H7 (cell line): ENCODE measurements at regions not wholly inside any gene's neighbourhood (a gene's known extent, or its start where the extent isn't known, plus 50 kb on each side); places are given as distances from the start of the nearest gene placed in this dataset.
"Not testable (repeated sequence)": the region's sequence is repeated elsewhere in the genome, so short reads cannot be mapped to it uniquely, and the experiment has no call there.

ENCODE experiments used
- DNase-seq: peaks from one replicate; pipeline ENCODE4 v3.0.0; 2012
- H3K27me3 ChIP-seq: 2 replicates; pipeline ENCODE4 v1.6.0; 2011; ENCODE audit warnings: mild to moderate bottlenecking, low read length; ENCODE audit not compliant: control insufficient read depth, insufficient read depth
- H3K36me3 ChIP-seq: replicated peaks from 2 replicates; pipeline ENCODE4 v1.5.1; 2011; ENCODE audit warnings: low read length; ENCODE audit not compliant: control insufficient read depth, insufficient read depth
- H3K4me3 ChIP-seq: 2 replicates; pipeline ENCODE4 v1.5.1; 2011; ENCODE audit warnings: low read depth, mild to moderate bottlenecking, control low read depth, low read length, moderate library complexity; ENCODE audit not compliant: insufficient read depth

DNA sequence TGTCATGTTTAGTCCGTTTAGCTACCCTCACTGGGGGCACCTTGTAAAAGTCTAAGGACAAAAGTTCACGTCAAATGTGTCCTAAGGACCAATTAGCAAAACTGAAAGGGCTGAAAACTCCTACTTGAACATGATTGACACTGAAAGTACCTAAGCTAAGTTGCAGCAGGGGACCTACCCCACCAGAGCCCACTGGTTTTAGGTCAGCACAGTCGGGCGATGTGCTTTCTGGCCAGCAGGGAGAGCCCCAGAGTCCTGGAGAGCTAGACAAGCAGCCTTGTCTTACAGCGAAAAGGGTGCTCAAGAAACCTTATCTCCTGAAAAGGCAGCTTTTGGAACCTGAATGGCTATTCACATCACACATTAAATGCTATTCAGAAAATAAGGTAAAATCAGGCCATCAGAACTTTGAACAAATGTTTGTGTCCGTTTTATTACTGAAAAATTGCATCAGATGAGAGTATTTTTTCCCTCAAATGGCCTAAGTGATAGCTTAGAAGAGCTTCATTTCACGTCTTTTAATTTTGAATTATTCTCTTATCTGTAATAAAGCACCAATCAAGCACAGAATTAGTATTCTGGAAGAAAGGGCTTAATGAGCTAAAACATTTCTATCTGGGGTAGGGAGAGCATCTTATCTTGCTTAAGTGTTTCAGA is 52.2 kb upstream of the MKI67 start:
- H3K4me3 ChIP-seq, result no peak overlapping the region
- DNase-seq, result peak; percentile 82
- no peaks in the 10 kb centered on the region for H3K27me3 ChIP-seq
- no peaks in the 10 kb centered on the region for H3K36me3 ChIP-seq

DNA sequence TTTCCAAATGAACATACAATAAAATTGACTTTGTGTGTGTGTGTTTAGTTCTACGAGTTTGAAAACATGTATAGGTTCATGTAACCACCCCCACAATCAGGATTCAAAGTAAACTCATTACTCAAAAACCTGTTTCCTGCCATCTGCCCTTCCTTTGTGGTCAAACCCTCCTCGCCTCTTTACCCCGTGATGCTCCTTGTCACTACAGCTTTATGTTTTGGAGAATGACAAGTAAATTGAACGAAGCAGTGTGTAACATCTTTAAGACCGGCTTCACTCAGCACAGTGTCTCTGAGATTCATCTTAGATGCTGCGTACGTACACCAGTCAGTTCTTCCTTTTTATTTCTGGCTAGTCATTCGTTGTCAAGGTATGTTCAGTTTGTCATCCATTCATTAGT is 54.6 kb upstream of the MKI67 start:
- no peak for DNase-seq
- no peaks in the 10 kb centered on the region for H3K27me3 ChIP-seq
- no peak overlapping the region for H3K4me3 ChIP-seq
- H3K36me3 ChIP-seq, result no peaks in the 10 kb centered on the region

DNA sequence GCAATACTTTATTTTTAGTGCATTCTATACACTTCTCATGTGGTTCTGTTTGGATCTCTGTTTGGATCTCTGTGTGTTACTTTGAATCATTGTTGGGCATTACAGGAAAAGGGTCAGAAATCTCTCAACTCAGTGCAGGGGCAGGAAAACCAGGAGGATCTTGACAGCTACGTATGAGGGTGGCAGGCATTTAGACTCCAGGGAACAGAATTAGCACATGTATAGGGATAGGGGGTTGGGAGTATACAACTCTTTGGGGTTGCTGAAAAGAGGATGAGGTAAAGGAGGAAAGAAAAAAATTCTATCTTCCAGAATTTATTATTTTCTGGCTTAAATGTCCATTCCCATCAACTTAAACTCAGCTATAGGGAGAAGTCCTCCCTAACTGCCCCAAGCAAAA is 59.4 kb upstream of the MKI67 start:
- Histone ChIP-seq H3K36me3 (no peaks in the 10 kb centered on the region), H3K4me3 (no peak overlapping the region), H3K27me3 (no peaks in the 10 kb centered on the region)
- DNase-seq, result peak; percentile 52

DNA sequence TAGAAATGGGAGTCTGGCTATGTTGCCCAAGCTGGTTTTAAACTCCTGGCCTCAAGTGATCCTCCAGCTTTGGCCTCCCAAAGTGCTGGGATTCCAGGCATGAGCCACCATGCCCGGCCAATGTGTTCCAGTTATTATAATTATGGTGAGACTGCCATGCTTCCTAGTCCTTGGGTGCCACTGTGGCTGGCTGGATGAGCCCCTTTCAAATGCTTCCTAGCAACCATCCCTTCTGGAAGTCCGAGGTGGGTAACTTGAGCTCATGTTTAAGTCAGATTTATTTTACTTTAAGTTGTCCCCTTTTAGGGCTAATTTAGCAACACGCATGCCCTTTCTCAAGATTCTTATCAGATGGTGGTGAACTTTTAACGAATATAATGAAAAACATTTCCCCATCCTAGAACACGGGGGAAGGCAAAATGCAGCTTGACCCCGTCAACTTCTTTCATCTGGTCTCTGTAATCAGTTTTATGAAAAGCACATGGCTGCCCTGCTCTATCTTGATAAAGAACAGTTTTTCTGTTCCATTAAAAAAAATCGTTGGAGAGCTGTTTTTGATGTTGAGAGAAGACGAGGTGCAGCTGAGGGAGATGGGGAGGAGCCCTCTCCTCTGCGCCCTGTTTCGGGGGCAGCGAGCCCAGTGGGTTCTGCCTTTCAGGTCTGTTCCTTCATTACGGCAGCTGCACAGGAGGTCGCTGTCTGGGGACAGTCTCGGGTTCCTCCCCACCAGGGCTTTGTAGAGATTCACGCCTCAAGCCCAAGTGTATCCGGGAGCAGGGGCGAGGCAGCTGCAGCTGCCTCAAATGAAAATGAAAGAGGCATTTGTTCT is 61.0 kb upstream of the MKI67 start:
- no peaks in the 10 kb centered on the region for H3K36me3 ChIP-seq
- peak; percentile 6 for DNase-seq
- H3K4me3 ChIP-seq, result no peak overlapping the region
- H3K27me3 ChIP-seq, result no peaks in the 10 kb centered on the region

DNA sequence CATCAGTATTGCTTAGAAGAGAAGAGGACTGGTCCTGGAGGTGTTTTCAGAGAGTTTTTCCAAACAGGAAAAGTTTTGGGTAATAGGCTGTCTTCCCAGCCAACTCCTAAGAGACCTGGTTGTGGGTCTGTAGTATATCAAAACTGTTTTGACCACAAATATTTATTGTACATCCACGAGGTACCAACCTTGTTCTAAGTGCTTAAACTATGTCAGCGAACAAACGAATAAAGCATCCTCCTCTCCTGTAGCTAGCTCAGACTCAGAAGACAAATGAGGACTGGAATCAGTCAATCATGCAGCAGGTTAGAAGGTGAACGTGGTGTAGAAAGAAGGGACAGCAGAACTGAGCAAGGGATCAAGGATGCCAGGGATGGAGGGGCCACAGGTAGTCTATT is 61.6 kb upstream of the MKI67 start:
- Histone ChIP-seq H3K4me3 (no peak overlapping the region), H3K27me3 (no peaks in the 10 kb centered on the region), H3K36me3 (no peaks in the 10 kb centered on the region)
- DNase-seq, result no peak

DNA sequence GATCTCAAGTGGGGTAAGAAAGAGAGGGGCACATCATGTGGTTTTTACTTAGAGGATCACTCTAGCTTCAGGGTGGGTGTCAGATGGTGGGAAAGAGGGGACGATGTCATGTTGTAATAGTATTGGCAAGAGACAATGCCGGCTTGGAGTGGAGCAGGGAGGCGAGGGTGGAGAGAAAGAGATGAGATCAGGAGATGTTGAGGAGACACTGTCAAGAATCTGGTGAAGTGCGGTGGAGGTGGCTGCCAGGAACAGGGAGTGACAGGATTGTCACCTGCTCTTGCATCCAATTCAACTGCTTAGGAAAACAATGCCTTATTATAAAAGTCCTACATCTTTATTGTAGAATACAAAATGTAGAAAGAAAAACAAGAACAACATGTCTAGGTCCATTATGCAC is 63.0 kb upstream of the MKI67 start:
- Histone ChIP-seq H3K4me3 (no peak overlapping the region), H3K27me3 (no peaks in the 10 kb centered on the region), H3K36me3 (no peaks in the 10 kb centered on the region)
- DNase-seq, result no peak

DNA sequence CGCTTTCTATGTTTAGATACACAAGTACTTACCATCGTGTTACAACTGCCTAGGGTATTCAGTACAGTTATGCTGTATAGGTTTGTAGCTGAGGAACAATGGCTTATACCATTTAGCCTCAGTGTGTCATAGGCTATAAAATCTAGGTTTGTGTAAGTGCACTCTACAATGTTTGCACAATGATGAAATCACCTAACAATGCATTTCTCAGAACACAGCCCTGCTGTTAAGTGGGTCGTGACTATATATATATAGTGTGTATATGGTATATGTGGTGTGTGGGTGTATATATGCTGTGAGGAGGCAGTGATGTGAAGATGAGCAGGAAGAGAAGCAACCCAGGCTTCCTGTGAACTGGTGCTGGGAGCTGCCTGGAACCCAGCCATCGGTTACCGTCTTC is 65.6 kb upstream of the MKI67 start:
- Histone ChIP-seq H3K36me3 (no peaks in the 10 kb centered on the region), H3K27me3 (no peaks in the 10 kb centered on the region), H3K4me3 (no peak overlapping the region)
- DNase-seq, result no peak

DNA sequence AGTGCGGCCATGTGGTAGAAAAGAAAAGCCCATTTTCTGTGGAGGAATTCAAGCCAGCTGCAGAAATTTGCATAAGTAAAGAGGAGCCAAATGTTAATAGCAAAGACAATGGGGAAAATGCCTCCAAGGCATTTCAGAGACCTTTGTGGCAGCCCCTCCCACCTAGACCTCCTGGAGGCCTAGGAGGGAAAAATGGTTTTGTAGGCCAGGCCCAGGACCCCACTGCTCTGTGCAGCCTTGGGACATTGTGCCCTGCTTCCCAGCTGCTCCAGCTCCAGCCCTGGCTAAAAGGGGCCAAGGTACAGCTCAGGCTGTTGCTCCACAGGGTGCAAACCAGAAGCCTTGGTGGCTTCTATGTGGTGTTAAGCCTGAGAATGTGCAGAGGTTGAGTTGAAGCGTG is 75.6 kb upstream of the MKI67 start:
- not testable (repeated sequence) for H3K4me3 ChIP-seq, H3K36me3 ChIP-seq, DNase-seq, H3K27me3 ChIP-seq

DNA sequence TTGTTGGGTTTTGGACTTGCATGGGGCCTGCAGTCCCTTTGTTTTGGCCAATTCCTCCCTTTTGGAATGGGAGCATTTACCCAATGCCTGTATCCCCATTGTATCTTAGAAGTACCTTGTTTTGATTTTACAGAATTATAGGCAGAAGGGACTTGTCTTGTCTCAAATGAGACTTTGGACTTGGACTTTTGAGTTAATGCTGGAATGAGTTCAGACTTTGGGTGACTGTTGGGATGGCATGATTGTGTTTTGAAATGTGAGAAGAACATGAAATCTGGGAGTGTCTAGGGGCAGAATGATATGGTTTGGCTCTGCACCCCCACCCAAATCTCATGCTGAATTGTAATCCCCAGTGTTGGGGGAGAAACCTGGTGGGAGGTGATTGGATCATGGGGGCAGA is 76.8 kb upstream of the MKI67 start:
- Histone ChIP-seq H3K27me3 (no peaks in the 10 kb centered on the region), H3K36me3 (no peaks in the 10 kb centered on the region; the same call in 1 of the 2 replicates), H3K4me3 (no peak overlapping the region)
- DNase-seq, result no peak

DNA sequence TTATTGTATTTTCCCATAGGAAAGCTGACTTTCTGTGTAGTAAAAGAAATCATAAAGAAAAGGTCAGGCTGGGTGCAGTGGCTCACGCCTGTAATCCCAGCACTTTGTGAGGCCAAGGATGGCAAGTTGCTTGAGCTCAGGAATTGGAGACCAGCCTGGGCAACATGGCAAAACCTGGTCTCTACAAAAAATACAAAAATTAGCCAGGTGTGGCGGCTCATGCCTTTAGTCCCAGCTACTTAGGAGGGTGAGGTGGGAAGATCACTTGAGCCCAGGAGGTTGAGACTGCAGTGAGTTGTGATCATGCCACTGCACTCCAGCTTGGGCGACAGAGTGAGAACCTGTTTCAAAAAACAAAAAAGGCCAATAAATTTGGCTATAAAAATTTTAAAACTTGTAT is 79.4 kb upstream of the MKI67 start:
- not testable (repeated sequence) for H3K27me3 ChIP-seq, H3K36me3 ChIP-seq, H3K4me3 ChIP-seq, DNase-seq

DNA sequence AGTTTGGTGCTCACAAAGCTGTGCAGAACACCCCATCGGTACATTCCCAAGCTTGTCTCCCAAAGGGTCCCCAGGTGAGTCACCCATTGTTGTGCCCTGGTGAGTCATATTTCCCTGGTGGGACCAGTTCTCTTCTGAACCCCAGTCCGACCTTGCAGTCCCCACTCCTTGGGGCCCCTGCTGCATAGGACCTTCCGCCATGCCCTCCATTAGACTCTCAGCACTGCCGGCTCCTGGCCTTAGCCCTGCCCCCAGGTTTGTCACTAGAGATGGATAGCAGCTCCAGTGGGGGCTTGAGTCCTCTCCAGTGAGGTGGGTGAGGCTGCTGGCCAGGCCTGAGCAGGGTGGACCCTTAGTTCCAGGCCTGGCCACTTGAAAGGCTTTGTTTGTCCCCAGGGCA is 80.5 kb upstream of the MKI67 start:
- Histone ChIP-seq H3K4me3 (no peak overlapping the region), H3K36me3 (no peaks in the 10 kb centered on the region), H3K27me3 (peaks cover 12% of the 10 kb centered on the region)
- peak; percentile 6 for DNase-seq

DNA sequence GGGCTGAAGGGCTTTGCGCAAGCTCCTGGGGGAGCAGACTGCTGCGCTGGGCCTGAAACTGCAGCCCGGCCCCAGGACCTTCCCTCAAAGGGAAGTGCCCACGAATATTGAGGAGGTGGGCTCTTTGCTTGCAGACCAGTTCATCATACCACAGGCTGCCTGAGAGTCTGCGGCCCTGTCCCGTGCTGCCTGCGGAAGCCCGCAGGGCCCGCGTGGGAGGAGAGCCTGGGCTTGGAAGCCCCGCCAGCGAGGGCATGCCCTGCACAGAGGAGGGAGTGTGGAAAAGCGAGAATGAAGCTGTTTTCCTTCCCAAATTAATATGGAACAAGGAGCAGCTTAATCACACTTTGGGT is 83.6 kb upstream of the MKI67 start:
- DNase-seq, result no peak
- no peaks in the 10 kb centered on the region for H3K36me3 ChIP-seq
- H3K4me3 ChIP-seq, result no peak overlapping the region
- peaks cover 12% of the 10 kb centered on the region for H3K27me3 ChIP-seq

DNA sequence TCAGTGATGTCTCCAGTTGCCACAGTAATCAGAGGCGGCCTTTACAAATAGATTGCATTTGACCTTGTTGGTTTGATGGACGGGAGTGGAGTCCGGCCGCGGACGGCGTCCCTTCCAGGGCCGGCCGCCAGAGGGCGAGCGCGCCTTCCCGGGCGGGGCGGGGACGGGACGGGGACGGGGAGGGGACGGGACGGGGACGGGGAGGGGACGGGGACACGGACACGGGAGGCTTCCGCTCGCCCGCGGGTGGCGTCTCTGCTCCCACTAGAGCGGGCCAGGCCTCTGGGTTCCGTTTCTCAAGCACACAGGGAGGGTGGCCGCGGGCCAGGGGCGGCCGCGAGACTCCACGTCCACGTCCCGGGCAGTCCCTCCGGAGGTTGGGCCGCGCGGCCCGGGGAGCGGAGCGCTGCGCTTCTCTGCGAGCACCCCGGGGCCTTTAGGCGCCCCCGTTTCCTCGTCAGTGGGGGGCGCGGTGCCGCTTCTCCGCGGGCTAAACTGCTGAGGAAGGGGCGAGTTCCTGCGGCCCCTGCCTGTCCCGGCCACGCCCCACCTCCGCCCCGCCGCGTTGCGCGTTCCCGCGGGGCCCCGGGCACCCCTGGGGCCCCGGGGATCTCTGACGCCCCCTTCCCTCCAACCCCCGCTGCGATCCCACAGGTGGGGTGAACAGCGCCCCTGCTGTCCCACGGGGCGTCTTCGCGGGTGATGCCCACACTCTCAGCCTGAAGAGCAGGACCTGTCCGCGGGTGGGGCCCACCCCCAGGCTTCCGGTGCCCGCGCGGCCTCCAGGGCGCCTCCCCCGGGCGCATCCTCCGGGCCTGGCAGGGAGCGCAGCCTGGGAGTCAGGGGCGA is 84.2 kb upstream of the MKI67 start:
- H3K4me3 ChIP-seq, result peak overlapping the region; percentile 89
- peaks cover 12% of the 10 kb centered on the region for H3K27me3 ChIP-seq
- no peaks in the 10 kb centered on the region for H3K36me3 ChIP-seq
- DNase-seq, result peak; percentile 94

DNA sequence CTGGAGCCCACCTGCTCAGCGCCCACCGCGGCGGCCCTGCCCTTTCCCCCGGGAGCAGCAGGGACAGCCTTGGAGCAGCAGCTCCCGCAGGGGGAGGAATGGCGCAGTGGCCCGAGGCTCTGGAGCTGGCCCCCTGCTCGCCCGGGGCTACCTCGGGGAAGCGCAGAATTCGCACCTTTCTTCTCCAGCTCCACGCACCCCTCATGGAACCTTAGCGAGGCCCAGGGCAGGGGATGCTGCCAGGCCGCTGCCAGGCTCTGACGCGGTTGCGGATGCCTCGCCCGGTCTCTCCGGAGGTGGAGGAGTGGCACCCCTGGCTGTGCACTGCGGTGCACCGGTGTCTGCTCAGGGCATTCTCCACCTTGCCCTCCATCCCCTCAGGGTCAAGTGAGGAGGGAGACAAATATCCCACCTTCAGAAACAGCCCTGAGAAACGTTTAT is 84.9 kb upstream of the MKI67 start:
- H3K27me3 ChIP-seq, result peaks cover 12% of the 10 kb centered on the region
- H3K36me3 ChIP-seq, result no peaks in the 10 kb centered on the region
- H3K4me3 ChIP-seq, result peak overlapping the region; percentile 89
- peak; percentile 78 for DNase-seq
